ENCODE measurements at regions not wholly inside any gene's neighbourhood (a gene's known extent, or its start where the extent isn't known, plus 50 kb on each side); places are given as distances from the start of the nearest gene placed in this dataset.

DNA sequence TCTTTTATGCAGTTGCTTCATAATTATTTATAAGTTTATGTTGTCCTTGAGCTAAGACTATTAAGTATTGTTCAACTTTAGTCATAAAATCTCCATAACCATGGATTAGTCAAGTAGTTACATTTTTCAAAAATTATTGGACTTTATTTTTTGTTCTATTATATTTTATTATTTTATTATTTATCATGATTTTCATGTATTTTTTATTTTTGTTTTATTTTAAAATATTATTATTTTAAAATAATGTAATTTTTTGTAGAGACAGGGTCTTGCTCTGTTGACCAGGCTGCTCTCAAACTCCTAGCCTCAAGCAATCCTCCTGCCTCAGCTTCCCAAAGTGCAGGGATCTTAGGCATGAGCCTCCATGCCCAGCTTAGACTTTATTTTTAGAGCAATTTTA lies 102.3 kb downstream of the NOC3L start:
- no peak for DNase-seq (ENCODE audit: low read depth, low spot score)
- CTCF ChIA-PET = no interaction called here
- Histone ChIP-seq H3K9me3 (ENCODE audit: control insufficient read depth, insufficient read depth, low read length) (no peaks in the 10 kb centered on the region), H3K4me3 (ENCODE audit: low read depth, low read length) (no peak overlapping the region), H3K27ac (ENCODE audit: low read depth, low read length) (no peak overlapping the region), H3K27me3 (ENCODE audit: control insufficient read depth, insufficient read depth, low read length) (no peaks in the 10 kb centered on the region)
- TF ChIP-seq, protein P1, sequence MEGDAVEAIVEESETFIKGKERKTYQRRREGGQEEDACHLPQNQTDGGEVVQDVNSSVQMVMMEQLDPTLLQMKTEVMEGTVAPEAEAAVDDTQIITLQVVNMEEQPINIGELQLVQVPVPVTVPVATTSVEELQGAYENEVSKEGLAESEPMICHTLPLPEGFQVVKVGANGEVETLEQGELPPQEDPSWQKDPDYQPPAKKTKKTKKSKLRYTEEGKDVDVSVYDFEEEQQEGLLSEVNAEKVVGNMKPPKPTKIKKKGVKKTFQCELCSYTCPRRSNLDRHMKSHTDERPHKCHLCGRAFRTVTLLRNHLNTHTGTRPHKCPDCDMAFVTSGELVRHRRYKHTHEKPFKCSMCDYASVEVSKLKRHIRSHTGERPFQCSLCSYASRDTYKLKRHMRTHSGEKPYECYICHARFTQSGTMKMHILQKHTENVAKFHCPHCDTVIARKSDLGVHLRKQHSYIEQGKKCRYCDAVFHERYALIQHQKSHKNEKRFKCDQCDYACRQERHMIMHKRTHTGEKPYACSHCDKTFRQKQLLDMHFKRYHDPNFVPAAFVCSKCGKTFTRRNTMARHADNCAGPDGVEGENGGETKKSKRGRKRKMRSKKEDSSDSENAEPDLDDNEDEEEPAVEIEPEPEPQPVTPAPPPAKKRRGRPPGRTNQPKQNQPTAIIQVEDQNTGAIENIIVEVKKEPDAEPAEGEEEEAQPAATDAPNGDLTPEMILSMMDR (IDR thresholded peaks at IDR 0.05; ENCODE audit: low read depth, low read length) = no peak
- POLR2A ChIA-PET = no interaction called here

GRCh38 chr10:94264085-94264484 lies 98.7 kb downstream of the NOC3L start:
- Histone ChIP-seq H3K4me3 (ENCODE audit: low read depth, low read length) (no peak overlapping the region), H3K27ac (ENCODE audit: low read depth, low read length) (no peak overlapping the region), H3K27me3 (ENCODE audit: control insufficient read depth, insufficient read depth, low read length) (no peaks in the 10 kb centered on the region), H3K9me3 (ENCODE audit: control insufficient read depth, insufficient read depth, low read length) (no peaks in the 10 kb centered on the region)
- TF ChIP-seq, protein P1 (IDR thresholded peaks at IDR 0.05; ENCODE audit: low read depth, low read length) = no peak
- ChIA-PET CTCF (interaction anchor here (0.5 kb wide), 1 partner anchor 35 kb away, joined by 3 read pairs; no protein-coding TSS in a partner anchor), POLR2A (no interaction called here)
- no peak for DNase-seq (ENCODE audit: low read depth, low spot score)

GRCh38 chr10:94266091-94266490 lies 96.6 kb downstream of the NOC3L start:
- CTCF ChIA-PET = interaction anchor here (1.0 to 1.7 kb wide), 3 partner anchors 54 to 178 kb away, joined by 3 to 12 read pairs (median 3); no protein-coding TSS in a partner anchor
- Histone ChIP-seq H3K27me3 (ENCODE audit: control insufficient read depth, insufficient read depth, low read length) (no peaks in the 10 kb centered on the region), H3K4me3 (ENCODE audit: low read depth, low read length) (no peak overlapping the region), H3K27ac (ENCODE audit: low read depth, low read length) (no peak overlapping the region), H3K9me3 (ENCODE audit: control insufficient read depth, insufficient read depth, low read length) (no peaks in the 10 kb centered on the region)
- TF ChIP-seq, protein P1 (IDR thresholded peaks at IDR 0.05; ENCODE audit: low read depth, low read length) = no peak
- POLR2A ChIA-PET = no interaction called here
- no peak for DNase-seq (ENCODE audit: low read depth, low spot score)

DNA sequence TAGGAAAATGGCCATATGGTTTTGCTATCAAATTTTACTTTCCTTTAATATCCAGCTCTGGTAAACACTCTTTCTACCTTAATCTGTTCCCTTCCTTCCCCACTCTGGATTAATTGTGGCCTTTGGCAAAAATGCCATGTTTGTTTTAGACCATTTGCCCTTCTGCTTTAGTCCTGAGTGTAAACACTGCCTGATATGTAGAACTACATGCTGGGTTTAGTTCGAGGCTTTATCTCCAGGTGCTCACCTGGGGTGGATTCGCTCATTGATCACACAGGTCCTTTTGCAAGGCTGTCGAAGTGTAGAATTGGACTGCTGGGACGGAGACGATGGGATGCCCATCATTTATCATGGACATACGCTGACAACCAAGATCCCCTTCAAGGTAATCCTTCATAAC lies 94.1 kb downstream of the NOC3L start:
- TF ChIP-seq, protein P1 (IDR thresholded peaks at IDR 0.05; ENCODE audit: low read depth, low read length) = no peak
- no peak for DNase-seq (ENCODE audit: low read depth, low spot score)
- Histone ChIP-seq H3K27ac (ENCODE audit: low read depth, low read length) (no peak overlapping the region), H3K27me3 (ENCODE audit: control insufficient read depth, insufficient read depth, low read length) (no peaks in the 10 kb centered on the region), H3K9me3 (ENCODE audit: control insufficient read depth, insufficient read depth, low read length) (peaks cover 7% of the 10 kb centered on the region; the same call in 1 of the 2 replicates), H3K4me3 (ENCODE audit: low read depth, low read length) (no peak overlapping the region)
- ChIA-PET POLR2A (no interaction called here), CTCF (interaction anchor here (0.8 kb wide), 1 partner anchor 175 kb away, joined by 3 read pairs; no protein-coding TSS in a partner anchor)

DNA sequence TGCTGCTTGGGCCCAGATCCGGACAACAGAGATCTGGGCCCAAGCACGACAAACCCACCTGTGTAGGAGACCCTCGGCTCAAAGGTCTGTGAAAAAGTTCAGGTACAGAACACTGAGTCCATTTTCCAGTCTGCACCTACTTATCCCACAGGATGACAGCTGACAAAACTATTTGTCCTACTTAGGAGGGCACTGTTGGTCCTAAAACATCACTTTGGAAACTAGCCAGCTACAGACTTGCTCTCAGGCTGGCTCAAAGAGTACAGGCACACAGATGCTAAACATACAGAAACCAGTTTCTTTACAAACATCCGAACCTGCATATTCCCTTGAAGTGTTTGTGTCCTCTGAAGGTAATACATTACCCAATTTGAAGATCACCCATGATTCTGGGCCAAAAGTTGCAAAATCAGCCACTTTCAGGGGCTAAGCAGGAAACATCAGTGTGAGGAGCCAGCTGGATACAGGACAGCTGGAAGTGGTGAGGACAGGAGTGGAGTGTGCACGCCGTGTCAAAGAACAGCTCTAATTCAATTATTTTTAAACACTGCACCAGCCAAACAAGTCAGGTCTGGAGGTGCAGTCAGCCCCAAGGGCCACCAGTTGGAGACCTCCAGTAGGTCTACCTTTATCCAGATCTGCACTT lies 88.5 kb downstream of the NOC3L start:
- TF ChIP-seq, protein P1 (IDR thresholded peaks at IDR 0.05; ENCODE audit: low read depth, low read length) = no peak
- Histone ChIP-seq H3K27me3 (ENCODE audit: control insufficient read depth, insufficient read depth, low read length) (no peaks in the 10 kb centered on the region), H3K9me3 (ENCODE audit: control insufficient read depth, insufficient read depth, low read length) (peaks cover 7% of the 10 kb centered on the region; the same call in 1 of the 2 replicates), H3K4me3 (ENCODE audit: low read depth, low read length) (no peak overlapping the region), H3K27ac (ENCODE audit: low read depth, low read length) (no peak overlapping the region)
- CTCF ChIA-PET = interaction anchor here (0.6 to 0.9 kb wide), 2 partner anchors 141 to 198 kb away, joined by 3 to 4 read pairs; no protein-coding TSS in a partner anchor
- no peak for DNase-seq (ENCODE audit: low read depth, low spot score)
- POLR2A ChIA-PET = no interaction called here

All from AG04450 (cell line).